Mesenchymal stem cell (in vitro differentiated cells and primary cell): ENCODE measurements at regions not wholly inside any gene's neighbourhood (a gene's known extent, or its start where the extent isn't known, plus 50 kb on each side); places are given as distances from the start of the nearest gene placed in this dataset.

ENCODE experiments used
- DNase-seq: peaks from one replicate; pipeline ENCODE4 v3.0.0-alpha.2; 2013
- H2AFZ ChIP-seq: one replicate; pipeline ENCODE4 v1.6.1; 2013; ENCODE audit warnings: low read depth, mild to moderate bottlenecking, control low read depth, inconsistent platforms, low read length, moderate library complexity
- H2AK5ac ChIP-seq: 2 replicates; pipeline ENCODE4 v1.6.1; 2013; ENCODE audit warnings: low read length, moderate library complexity, mild to moderate bottlenecking, inconsistent platforms; ENCODE audit not compliant: severe bottlenecking
- H2BK120ac ChIP-seq: one replicate; pipeline ENCODE4 v1.6.1; 2013; ENCODE audit warnings: low read depth, mild to moderate bottlenecking, inconsistent platforms, low read length, moderate library complexity
- H2BK12ac ChIP-seq, 2 experiments: one replicate each; pipeline ENCODE4 v1.6.1; 2013; ENCODE audit warnings: inconsistent platforms in 2 of 2, low read length in 2 of 2, mild to moderate bottlenecking in 2 of 2, moderate library complexity in 2 of 2, control low read depth in 1 of 2
- H2BK15ac ChIP-seq: one replicate; pipeline ENCODE4 v1.6.1; 2013; ENCODE audit warnings: mild to moderate bottlenecking, low read depth, inconsistent platforms; ENCODE audit not compliant: poor library complexity, severe bottlenecking
- H2BK5ac ChIP-seq: 2 replicates; pipeline ENCODE4 v1.6.1; 2013; ENCODE audit warnings: low read depth, mild to moderate bottlenecking, low read length, control low read depth, inconsistent platforms; ENCODE audit not compliant: poor library complexity, severe bottlenecking
- H3K14ac ChIP-seq, 2 experiments: one replicate each; pipeline ENCODE4 v1.6.1; 2013; ENCODE audit warnings: inconsistent platforms in 2 of 2, low read length in 2 of 2, control low read depth in 1 of 2, mild to moderate bottlenecking in 1 of 2, moderate library complexity in 1 of 2
- H3K18ac ChIP-seq, 2 experiments: one replicate each; pipeline ENCODE4 v1.6.1; 2013; ENCODE audit warnings: inconsistent platforms in 2 of 2, low read length in 2 of 2, control low read depth in 1 of 2, low read depth in 1 of 2, mild to moderate bottlenecking in 1 of 2
- H3K23ac ChIP-seq, 2 experiments: one replicate each; pipeline ENCODE4 v1.6.1; 2013; ENCODE audit warnings: inconsistent platforms in 2 of 2, low read length in 2 of 2, mild to moderate bottlenecking in 2 of 2, moderate library complexity in 2 of 2, control low read depth in 1 of 2
- H3K27ac ChIP-seq: 2 replicates; pipeline ENCODE4 v1.5.1; 2013; ENCODE audit warnings: mild to moderate bottlenecking, moderate library complexity, low read length, control low read depth, inconsistent platforms; ENCODE audit not compliant: poor library complexity, severe bottlenecking
- H3K27me3 ChIP-seq, 2 experiments: 2 replicates each; pipeline versions ENCODE4 v1.6.1 to v1.7.0; 2013; ENCODE audit warnings: low read length in 2 of 2, mild to moderate bottlenecking in 2 of 2, moderate library complexity in 2 of 2, control low read depth in 1 of 2, inconsistent platforms in 1 of 2; ENCODE audit not compliant: control insufficient read depth in 1 of 2, insufficient read depth in 1 of 2
- H3K36me3 ChIP-seq, 2 experiments: 2 replicates each; pipeline versions ENCODE4 v1.6.1 to v1.7.0; 2013; ENCODE audit warnings: low read length in 2 of 2, control low read depth in 1 of 2, inconsistent platforms in 1 of 2, low read depth in 1 of 2, mild to moderate bottlenecking in 1 of 2; ENCODE audit not compliant: insufficient read depth in 2 of 2, control insufficient read depth in 1 of 2
- H3K4ac ChIP-seq, 2 experiments: one replicate each; pipeline ENCODE4 v1.6.1; 2013; ENCODE audit warnings: inconsistent platforms in 2 of 2, low read length in 2 of 2, mild to moderate bottlenecking in 2 of 2, moderate library complexity in 2 of 2, control low read depth in 1 of 2, low read depth in 1 of 2
- H3K4me1 ChIP-seq: 2 replicates; pipeline ENCODE4 v1.6.1; 2013; ENCODE audit warnings: low read depth, low read length, control low read depth; ENCODE audit not compliant: control insufficient read depth, insufficient read depth
- H3K4me2 ChIP-seq: 2 replicates; pipeline ENCODE4 v1.6.1; 2013; ENCODE audit warnings: low read length, mild to moderate bottlenecking, inconsistent platforms; ENCODE audit not compliant: poor library complexity, severe bottlenecking
- H3K4me3 ChIP-seq, 2 experiments: 2 replicates each; pipeline versions ENCODE4 v1.5.1 to v1.7.0; 2013; ENCODE audit warnings: low read length in 2 of 2, mild to moderate bottlenecking in 2 of 2, control low read depth in 1 of 2, low read depth in 1 of 2; ENCODE audit not compliant: insufficient read depth in 1 of 2
- H3K79me1 ChIP-seq: replicated peaks from 2 replicates; pipeline ENCODE4 v1.6.1; 2013; ENCODE audit warnings: mild to moderate bottlenecking, control low read depth, low read length, inconsistent platforms; ENCODE audit not compliant: poor library complexity, severe bottlenecking
- H3K9ac ChIP-seq: 2 replicates; pipeline ENCODE4 v1.7.0; 2013; ENCODE audit warnings: mild to moderate bottlenecking, low read length, moderate library complexity
- H3K9me3 ChIP-seq: 2 replicates; pipeline ENCODE4 v1.7.0; 2013; ENCODE audit warnings: mild to moderate bottlenecking, low read length; ENCODE audit not compliant: control insufficient read depth
- H4K8ac ChIP-seq: one replicate; pipeline ENCODE4 v1.6.1; 2013; ENCODE audit warnings: inconsistent platforms, mild to moderate bottlenecking, low read length, moderate library complexity
- H4K91ac ChIP-seq: one replicate; pipeline ENCODE4 v1.6.1; 2013; ENCODE audit warnings: mild to moderate bottlenecking, low read length, inconsistent platforms
- WGBS: methylation state at CpG from one replicate; pipeline ENCODE4 v1.1.7; 2013; ENCODE audit warnings: mixed read lengths; 5-methylcytosine and 5-hydroxymethylcytosine counted together

GRCh38 chr3:162103808-162104207 is 607.2 kb downstream of the OTOL1 start:
- Histone ChIP-seq H2BK15ac (no peak overlapping the region), H2BK5ac (no peak overlapping the region), H3K4ac (no peak overlapping the region), H3K23ac (no peak overlapping the region), H2BK120ac (no peak overlapping the region), H3K4me1 (no peaks in the 10 kb centered on the region), H3K18ac (no peak overlapping the region), H2AK5ac (no peak overlapping the region), H2AFZ (no peak overlapping the region), H3K9ac (no peak overlapping the region), H4K8ac (no peak overlapping the region), H4K91ac (no peak overlapping the region), H3K27me3 (no peaks in the 10 kb centered on the region), H3K36me3 (no peaks in the 10 kb centered on the region), H3K79me1 (no peaks in the 10 kb centered on the region), H2BK12ac (no peak overlapping the region), H3K14ac (no peak overlapping the region), H3K4me3 (no peak overlapping the region), H3K27ac (no peak overlapping the region), H3K4me2 (no peak overlapping the region), H3K9me3 (no peaks in the 10 kb centered on the region)
- DNase-seq = no peak
- WGBS = no CpG with 5 or more reads among the region's 1 CpG

DNA sequence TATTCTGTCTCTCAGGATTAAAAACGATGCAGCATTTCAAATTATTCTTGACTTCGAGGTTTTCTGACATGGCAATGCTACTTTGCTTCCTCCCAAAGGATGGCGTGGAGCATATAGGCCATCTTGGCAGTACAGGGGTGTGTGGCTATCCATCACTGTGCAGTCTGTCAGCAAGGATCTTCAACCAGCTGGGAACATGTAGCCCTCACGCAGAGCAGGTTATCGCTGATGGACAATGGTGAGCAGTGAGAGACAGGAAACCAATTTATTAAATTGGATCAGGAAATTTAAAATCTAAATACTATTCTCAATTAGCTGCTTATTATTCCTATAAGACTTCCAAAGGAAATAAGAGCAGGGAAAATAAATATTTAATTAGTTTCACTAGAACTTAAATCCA is 615.3 kb downstream of the OTOL1 start:
- Histone ChIP-seq H3K27me3 (no peaks in the 10 kb centered on the region), H3K4me2 (no peak overlapping the region), H3K14ac (no peak overlapping the region), H2AFZ (no peak overlapping the region), H3K4me1 (no peaks in the 10 kb centered on the region), H4K8ac (no peak overlapping the region), H3K27ac (no peak overlapping the region), H3K4ac (no peak overlapping the region), H2AK5ac (no peak overlapping the region), H2BK12ac (peak overlapping the region in 1 of 2 experiments; percentile 21), H2BK120ac (no peak overlapping the region), H2BK15ac (no peak overlapping the region), H3K79me1 (no peaks in the 10 kb centered on the region), H2BK5ac (no peak overlapping the region), H3K4me3 (no peak overlapping the region), H3K36me3 (no peaks in the 10 kb centered on the region), H3K23ac (no peak overlapping the region), H3K9me3 (no peaks in the 10 kb centered on the region), H3K18ac (no peak overlapping the region), H3K9ac (no peak overlapping the region), H4K91ac (no peak overlapping the region)
- WGBS = 98% methylated on average over 3 of the region's 5 CpGs
- no peak for DNase-seq

DNA sequence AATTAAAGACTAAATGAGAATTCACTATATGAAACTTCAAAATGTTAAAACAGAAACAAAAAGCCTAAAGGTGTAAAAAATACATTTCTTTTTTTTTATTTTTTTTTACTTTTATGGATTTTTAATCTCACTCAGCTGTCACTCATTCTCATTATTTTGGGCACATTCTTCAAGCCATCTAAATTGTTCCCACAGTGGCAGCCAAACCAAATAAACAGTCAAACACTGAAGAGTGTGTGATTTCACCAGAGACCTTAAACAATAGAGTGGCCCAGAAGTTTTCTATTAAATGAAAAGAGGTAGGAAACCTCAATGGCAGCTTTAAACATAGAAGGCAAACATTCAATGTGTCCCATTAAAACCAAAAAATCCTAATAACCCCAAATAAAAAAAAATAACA is 616.1 kb downstream of the OTOL1 start:
- no peaks in the 10 kb centered on the region for H3K9me3 ChIP-seq
- H3K14ac ChIP-seq = no peak overlapping the region
- no peak overlapping the region for H3K27ac ChIP-seq
- H4K8ac ChIP-seq = no peak overlapping the region
- H3K9ac ChIP-seq = no peak overlapping the region
- no peak overlapping the region for H3K4me2 ChIP-seq
- H2BK120ac ChIP-seq = no peak overlapping the region
- no peak overlapping the region for H4K91ac ChIP-seq
- H2BK5ac ChIP-seq = no peak overlapping the region
- no peak overlapping the region for H3K18ac ChIP-seq
- H2BK15ac ChIP-seq = no peak overlapping the region
- no peaks in the 10 kb centered on the region for H3K79me1 ChIP-seq
- no peaks in the 10 kb centered on the region for H3K4me1 ChIP-seq
- H3K36me3 ChIP-seq = no peaks in the 10 kb centered on the region
- DNase-seq = no peak
- no peak overlapping the region for H3K23ac ChIP-seq
- no peak overlapping the region for H3K4me3 ChIP-seq
- no peak overlapping the region for H2AK5ac ChIP-seq
- H3K27me3 ChIP-seq = no peaks in the 10 kb centered on the region
- H3K4ac ChIP-seq = no peak overlapping the region
- H2AFZ ChIP-seq = no peak overlapping the region
- H2BK12ac ChIP-seq = no peak overlapping the region

DNA sequence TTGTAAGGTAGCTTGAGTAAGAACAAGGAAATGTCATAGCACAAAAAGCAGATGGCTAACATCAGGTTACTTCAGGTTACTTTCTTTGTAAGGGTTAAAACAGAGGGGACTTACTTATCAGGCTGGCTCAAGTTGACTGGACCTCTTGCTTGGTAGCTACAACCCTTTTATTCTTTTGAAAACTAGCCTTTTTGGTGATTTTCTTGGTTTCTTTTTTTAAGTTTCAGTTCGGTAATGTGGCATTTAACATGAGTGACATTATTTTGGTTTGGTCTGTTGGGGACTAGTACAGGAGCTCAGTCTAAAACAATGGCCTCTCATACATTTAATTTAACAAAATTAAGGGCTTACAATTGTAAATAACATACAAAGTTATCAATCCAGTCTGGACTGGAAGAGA is 621.4 kb downstream of the OTOL1 start:
- Histone ChIP-seq H3K27me3 (no peaks in the 10 kb centered on the region), H3K9ac (no peak overlapping the region), H2BK12ac (no peak overlapping the region), H2BK15ac (no peak overlapping the region), H3K4me1 (no peaks in the 10 kb centered on the region), H2BK5ac (no peak overlapping the region), H3K27ac (no peak overlapping the region), H2AFZ (no peak overlapping the region), H3K9me3 (no peaks in the 10 kb centered on the region), H3K4me3 (no peak overlapping the region), H3K23ac (no peak overlapping the region), H3K36me3 (no peaks in the 10 kb centered on the region), H3K18ac (no peak overlapping the region), H4K8ac (no peak overlapping the region), H3K14ac (no peak overlapping the region), H4K91ac (no peak overlapping the region), H2BK120ac (no peak overlapping the region), H2AK5ac (no peak overlapping the region), H3K4me2 (no peak overlapping the region), H3K4ac (no peak overlapping the region), H3K79me1 (no peaks in the 10 kb centered on the region)
- no CpG with 5 or more reads among the region's 1 CpG for WGBS
- no peak for DNase-seq
